GM19035 (cell line): ENCODE measurements at regions not wholly inside any gene's neighbourhood (a gene's known extent, or its start where the extent isn't known, plus 50 kb on each side); places are given as distances from the start of the nearest gene placed in this dataset.
"Not testable (repeated sequence)": the region's sequence is repeated elsewhere in the genome, so short reads cannot be mapped to it uniquely, and the experiment has no call there.

Source experiments
- ATAC-seq: cut with Tn5 transposase; IDR thresholded peaks from one replicate; pipeline ENCODE4 v1.9.1; 2021; ENCODE audit not compliant: unreplicated experiment

DNA sequence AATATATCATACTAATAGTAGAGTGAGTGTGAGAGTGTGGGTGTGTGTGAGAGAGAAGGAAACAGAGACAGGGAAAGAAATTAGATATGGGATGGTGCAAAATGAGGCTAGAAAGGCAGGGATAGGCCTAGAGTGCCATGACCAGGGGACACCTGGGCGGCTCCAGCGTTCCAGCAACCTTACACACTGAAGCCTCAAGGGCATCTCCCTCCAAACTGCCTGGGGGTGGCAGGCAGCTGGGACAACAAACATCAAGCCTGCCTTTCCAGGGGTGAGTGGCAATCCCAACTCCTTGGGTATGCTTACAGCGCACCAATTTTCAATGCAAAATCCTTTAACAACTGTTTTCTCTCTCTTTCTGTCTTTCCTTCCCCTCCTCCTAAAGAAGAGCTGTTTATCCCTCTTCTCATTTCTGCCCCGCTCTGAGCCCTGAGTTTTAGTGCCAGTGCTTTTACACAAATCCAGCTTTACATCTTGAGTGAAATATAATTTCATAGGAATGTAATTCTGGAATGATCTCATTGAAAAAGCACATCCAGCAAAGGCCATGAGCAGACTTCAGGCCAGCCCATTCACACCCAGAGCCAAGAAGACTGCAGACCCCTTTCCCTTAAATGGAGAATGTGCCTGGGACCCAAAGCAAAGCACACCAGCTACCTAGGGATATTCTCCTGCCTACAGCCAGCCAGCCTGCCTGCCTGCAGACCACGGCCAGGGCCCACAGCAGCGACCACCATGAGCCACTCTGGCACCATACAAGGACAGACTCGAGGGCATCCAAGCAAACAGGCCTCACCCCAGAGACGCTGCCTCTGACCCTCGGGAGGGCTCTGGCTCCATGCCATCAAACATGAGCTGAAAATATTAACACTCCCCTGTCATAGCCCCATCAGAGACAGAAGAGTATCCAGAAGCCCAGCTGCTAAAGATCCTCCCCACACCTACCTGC lies 90.3 kb downstream of the RPL27A start:
- ATAC-seq = no peak

DNA sequence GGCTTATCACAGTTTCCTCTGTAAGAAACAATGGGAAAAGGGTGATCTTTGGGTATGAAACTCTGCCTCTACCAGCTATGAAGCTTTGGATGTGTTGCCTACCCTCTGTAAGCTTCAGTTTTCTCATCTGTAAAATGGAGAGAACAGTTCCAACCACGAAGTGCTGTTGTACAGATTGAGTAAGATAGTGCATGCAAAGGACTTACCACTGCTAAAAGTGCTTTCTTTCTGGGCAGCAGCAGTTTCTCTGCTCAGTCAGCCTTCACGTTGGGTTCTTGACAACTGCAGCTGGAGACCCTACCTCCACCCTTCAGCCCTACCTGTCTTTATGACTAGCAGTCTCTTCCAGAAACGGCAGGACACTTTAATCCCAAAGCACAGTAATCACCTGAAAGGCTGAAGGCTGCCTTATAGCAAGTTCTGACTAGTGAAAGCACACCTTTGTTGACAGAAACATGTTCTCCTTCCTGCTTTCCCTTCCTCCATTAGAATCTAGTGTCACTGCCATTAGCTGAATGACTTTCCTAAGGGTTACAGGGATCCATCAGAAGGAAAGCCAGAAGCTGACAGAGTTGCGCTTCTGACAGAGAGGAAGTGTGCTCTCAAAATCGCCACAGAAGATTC lies 91.4 kb downstream of the RPL27A start:
- ATAC-seq = no peak

DNA sequence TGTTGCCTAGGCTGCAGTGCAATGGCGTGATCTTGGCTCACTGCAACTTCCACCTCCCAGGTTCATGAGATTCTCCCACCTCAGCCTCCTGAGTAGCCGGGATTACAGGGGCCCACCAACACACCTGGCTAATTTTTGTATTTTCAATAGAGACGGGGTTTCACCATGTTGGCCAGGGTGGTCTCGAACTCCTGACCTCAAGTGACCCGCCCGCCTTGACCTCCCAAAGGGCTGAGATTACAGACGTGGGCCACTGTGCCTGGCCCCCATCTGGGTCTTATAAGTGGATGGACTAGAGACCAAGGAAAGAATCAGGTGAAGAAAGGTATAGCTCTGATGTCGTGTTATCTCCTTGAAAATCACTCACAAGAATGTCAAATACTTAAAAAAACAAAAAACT lies 92.3 kb downstream of the RPL27A start:
- not testable (repeated sequence) for ATAC-seq

DNA sequence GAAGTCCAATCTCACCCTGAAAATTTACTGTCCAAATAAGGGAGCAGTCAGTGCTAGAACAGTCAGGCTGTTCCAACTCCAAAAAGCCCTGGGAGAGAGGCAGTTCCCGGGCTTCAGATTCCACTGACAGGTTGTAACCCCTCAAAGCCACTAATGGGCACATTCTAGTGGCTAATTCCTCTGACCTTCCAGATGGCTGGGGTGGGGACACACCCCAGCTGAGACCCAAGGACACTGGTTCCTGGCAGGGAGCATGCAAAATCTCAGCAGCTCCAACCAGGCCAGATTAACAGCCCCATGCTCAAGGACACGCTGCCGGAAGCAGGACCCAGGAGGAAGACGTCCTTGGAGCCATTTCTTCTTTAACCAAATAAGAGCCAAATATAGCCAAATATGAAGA lies 92.7 kb downstream of the RPL27A start:
- ATAC-seq = no peak

DNA sequence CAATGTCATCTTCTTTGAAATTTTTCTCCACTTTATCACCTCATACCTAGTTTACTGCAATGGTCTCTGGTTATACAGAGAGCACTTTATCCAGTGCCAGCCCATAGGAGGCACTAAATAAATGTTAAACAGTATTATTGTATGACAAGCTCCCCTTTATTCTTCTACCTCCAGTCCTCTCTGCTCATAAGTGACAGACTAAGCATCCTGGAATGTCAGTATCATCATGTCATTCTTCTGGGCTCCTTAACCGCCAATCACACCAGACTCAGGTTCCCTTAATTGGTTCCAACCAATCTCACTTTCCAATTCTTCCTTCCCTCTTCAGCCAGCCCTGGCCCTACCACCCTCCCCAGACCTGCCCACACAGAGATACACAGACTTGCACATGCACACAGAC lies 93.1 kb downstream of the RPL27A start:
- ATAC-seq = no peak

DNA sequence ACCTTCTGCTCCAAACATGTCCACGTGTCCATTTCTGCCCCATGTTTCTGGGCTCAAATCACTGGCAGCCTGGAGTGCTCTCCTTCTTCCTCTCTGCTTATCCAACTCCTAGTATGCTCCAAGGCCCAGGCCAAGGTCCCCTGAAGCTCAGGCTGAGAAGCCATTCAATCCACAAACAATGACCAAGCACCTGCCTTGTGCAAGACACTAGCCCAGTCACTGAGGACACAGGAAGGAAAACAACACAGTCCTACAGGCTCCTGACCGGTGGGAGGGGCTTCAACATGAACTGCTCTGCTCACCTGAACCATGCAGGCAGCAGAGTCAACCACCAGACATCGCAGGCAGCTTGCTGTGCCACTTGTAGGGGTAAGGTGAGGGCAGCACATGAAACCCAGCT lies 93.6 kb downstream of the RPL27A start:
- ATAC-seq = no peak

DNA sequence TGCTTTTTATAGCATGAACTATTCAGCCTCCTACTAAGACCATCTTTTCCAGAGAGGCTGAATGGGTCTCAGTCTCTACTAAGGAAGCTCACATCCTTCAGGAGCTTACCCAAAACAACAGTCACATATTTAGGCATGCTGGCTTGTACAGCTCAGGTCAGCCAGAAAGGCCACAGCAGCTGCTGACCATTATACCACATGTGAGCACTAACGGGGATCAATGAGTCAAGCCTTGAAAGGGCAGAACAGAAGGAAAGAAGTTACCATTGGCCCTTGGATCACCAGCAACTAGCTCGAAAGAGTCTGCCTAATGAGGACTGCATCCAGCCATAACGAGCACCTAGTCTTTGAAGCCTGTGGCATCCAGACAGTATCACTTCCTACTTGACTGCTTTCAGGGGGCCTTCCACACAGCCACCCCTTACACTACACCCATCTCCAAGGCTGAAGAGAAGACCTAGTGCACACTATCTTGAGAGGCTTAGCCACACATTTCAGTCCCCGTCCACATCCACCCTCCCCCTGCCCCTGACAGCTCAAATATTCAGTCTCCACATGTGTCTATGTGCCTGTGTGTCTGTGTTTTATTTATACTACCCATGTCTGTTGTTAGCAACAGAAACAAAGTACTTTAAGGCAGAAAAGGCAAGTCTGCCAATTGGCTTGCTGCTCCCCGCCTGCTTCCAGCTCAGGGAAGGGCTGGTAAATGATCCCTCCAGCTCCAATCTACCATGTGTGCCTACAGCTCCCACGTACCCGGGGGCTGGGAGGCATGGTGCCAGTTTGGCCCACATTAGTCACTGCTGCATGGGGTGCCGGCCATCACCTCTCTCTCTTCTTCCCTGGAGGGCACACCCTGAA lies 95.5 kb downstream of the RPL27A start:
- ATAC-seq = no peak

DNA sequence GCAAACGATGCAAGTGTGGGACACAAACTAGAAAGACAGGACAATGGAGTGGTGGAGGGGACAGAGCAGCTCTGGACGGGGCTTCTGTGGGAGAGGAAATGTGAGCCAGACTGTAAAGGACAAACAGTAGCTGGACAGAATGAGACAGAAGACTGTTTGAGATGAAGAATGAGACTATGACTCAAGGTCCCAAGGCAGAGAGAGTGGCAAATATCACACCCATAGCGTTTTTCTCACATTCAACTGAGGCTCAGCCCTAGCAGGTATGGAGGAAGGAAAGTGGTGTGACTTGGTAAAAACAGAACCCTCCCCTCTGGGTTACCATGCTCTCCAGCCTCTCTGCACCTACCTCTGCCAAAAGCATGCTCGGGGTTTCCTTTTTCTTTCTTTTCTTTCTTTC lies 96.5 kb downstream of the RPL27A start:
- no peak for ATAC-seq

DNA sequence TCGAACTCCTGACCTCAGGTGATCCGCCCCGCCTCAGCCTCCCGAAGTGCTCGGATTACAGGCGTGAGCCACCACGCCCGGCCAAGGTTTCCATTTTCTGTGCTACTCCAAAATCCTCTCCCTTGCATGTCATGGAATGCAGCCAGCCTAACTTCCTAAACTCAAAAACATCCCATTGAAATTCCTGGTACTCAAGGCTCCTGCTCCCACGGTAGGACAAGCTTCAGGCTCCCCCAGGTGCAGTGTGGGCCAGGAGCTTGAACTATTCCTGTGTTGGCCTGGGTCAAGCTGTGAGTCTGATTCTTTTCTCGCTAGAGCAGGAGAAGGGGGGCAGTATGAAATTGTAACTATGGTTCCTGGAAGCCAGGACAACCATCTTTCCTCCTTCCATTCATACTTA lies 97.1 kb downstream of the RPL27A start:
- no peak for ATAC-seq

DNA sequence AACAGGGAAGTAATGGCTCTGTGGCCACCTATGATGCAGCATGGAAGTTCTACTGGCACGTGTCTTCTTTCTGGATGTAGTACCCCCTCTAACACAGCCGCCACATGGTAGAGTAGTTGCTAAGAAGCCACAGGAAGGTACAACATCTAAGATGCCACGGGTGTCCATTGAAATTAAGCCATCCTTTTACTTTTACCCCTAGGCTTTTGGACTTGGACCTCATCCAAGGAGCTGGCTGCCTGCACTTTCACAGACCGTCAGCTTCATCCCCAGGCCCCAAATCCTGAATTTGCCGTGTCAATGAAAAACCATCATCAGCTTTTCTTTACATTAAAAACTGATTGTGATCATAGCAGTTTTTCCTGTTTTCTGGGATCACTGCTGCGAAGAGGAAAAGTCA lies 102.4 kb downstream of the RPL27A start:
- ATAC-seq = no peak

DNA sequence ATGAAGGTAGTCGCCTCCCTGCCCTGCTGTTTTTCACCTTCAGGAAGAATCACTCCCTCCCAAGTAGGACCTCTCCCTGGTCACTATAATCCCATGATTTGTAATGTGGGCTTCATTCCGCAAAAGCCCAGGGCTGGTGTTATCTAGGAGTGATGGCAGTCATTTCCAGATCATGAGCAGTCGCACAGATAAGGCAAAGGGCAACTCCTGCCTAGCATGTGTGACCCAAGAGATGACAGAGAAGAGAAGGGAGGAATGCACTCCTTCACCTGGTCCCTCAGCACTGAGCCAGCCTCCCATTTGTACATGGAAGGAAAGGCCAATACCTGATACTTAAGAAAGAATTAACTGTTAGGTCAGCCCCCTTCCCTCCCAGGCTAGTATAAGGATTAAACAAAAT lies 102.9 kb downstream of the RPL27A start:
- ATAC-seq = no peak

DNA sequence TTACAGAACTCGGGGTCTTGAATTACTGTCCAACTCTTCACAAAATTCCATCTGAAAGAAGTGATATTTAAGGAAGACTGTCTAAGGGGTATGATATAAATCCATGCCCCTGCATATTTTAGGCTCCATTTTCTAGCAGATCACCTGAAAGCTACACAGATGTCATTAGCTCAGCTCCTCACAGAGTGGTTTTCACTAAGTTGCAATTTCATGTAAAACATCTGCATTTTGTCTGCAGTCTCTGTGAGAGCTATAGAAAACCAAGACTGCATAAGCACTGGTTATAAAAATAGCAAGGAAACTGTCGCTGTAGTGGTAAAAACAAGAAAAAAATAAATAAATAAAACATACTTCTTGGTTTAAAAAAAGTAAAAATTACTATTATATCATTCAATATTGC lies 103.4 kb downstream of the RPL27A start:
- ATAC-seq = no peak

DNA sequence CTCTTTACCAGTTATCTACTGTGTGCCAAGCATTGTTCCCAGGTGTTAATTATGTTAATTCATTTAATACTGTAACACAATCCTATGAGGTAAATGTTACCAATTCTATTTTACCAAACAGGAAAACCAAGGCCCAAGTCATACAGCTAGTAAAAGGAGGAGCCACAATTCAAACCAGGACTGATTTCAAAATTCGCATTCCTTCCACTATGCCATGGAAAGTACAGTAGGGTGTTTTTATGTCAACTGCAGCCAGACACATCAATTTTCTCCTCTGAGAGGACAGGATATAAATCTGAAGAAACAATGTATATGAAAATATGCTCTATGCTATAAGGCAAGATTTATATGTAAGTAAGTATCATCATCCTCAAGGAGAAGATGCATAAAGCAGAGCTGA lies 104.3 kb downstream of the RPL27A start:
- ATAC-seq = no peak

DNA sequence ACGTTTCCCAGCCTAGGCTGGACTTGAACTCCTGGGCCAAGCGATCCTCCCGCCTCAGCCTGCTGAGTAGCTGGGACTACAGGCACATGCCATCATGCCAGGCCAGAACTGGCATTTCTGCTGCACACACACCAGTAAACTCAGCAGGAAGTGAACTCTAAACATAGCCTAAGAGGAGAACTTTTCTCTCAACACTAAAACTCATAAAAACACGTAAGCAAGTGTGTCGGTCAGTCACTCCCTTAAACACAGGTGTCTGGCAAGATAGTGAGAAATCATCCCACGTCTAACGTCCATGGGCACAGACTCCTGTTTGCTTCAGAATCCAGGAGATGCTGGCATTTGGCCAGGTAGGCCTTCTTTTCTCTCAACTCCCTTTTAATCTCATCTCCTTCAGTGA lies 104.8 kb downstream of the RPL27A start:
- ATAC-seq = no peak

DNA sequence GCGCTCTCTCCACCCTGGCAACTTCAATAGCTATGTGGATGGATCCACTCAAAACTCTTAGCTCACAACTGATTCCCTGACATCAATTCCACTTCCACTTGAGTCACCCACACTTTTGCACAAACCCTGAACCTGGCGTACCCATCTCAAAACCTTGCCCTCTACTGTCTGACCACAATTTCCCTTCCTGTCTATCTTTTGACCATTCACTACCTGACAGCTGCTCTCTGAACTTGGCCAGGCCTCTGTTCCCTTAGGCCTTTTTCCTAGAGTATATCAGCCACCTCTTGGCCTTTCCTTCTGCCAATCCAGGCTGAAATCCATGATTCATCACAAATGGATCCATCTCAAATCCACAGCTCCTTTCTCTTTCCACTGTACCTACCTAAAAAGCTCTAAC lies 106.0 kb downstream of the RPL27A start:
- no peak for ATAC-seq

DNA sequence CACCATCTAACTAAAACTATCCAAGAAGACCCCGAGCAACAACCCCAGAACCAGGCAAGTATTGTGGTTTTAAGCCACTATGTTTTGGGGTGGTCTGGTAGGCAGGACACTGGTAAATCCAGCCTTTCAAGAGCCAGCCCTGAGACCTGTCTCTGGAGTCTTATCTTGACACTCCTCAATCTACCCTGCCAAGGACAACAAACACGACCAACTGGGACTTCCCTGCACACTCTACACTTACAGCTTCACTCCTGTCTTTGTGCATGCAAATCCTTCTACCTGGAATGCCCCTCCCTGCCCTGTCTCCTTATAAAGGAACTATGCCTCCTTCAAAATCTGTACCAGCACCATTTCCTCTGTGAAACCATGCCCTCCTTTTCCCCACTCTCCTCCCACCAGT lies 107.3 kb downstream of the RPL27A start:
- no peak for ATAC-seq

DNA sequence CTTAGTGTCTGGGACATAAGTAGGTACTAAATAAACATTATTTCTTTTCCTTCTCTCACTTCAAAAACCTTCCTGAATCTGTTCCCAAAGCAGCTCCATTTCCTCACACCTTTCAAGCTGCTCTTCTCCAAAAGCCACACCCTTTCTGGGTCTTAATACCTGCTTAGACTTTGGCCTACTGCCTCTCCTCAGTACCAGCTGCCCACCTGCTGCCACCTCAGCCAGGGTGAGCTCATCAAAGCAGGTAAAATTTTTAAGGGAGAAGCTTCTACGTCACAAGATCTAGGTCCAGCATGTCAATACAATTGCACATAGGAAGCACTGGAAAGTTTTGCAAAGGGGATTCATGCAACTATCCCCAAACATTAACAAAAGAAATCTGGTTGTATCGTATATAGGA lies 108.4 kb downstream of the RPL27A start:
- ATAC-seq = no peak

DNA sequence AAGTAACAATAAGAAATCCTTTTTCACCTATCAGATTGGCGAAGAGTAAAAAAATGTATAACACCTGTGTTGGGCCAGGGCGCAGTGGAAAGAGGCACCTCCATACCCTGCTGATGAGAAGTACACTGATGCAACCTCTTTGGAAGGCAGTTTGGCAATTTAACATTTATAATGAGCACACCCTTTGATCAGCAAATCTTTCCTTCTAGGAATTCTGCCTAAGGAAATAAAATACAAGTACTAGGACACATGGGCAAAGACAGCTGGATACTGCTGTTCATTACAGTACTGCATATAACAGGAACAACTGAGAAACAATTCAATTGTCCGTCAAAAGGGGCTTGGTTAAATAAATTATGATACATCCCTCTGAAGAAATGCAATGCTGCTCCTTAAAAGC lies 110.1 kb downstream of the RPL27A start:
- ATAC-seq = no peak

DNA sequence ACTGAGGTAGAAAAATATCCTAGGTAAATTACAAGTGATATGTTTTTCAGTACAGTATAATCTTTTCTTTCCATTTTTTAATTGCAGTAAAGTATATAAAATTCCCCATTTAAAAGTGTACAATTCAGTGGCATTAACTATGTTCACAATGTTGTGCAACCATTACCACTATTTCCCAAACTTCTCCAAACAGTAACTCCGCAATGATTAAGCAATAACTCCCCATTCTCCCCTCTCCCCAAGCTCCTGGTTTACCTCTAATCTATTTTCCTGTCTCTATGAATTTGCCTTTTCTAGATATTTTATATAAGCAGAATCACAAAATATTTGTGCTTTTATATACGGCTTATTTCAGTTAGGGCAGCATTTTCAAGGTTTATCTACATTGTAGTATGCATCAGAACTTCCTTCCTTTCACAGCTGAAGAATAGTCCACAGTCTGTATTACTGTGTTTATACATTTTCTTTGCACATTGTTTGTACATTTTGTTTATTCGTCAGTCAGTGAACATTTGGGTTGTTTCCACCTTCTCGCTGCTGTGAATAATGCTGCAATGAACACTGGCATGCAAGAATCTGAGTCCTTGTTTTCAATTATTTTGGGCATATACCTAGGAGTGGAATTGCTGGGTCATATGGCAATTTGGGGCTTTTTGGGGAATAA lies 110.7 kb downstream of the RPL27A start:
- no peak for ATAC-seq

DNA sequence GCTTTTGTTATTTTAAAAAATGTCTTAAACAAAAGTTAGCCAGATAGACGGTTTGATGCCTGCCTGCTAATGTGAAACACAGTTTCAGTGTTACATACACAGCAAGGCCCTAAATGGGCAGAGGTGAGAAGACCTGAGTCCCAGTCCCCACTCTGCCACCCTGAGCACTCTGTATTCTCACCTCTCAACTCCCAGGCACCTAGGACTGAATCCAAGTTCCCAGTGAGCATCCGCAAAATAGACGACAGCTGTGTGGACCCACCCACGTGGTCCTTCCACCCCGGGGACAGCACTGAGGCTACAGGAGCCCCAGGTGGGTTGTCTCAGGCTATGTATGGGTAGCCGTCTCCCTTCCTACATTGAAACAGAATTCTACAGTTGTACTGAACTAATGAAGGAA lies 111.5 kb downstream of the RPL27A start:
- ATAC-seq = no peak

DNA sequence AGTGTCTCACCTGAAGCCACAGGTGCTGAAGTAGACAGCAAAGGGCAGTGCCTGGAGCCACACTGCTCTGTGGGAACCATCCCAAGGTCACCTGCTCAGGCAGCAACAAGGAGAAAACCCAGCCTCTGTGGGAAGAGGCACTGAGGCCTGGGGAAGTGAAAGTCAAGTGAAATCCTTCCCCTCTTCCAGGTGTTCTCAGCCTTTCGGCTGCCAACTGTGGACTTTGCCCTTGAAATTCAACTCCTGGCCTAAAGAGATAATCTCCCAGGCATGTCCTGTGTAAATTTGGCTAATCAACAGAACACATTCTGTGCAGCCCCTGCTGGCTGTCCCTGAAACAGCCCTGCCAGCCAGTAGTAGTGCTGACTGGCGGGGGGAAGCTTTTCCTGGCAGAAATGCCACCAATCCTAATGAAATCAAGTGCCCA lies 112.1 kb downstream of the RPL27A start:
- no peak for ATAC-seq
